MM.1S (cell line): ENCODE measurements at regions not wholly inside any gene's neighbourhood (a gene's known extent, or its start where the extent isn't known, plus 50 kb on each side); places are given as distances from the start of the nearest gene placed in this dataset.

Source experiments
- DNase-seq: peaks from one replicate; pipeline ENCODE4 v3.0.0-alpha.2; 2015
- H2AFZ ChIP-seq: fragments of 300-600 bp; sonication (generic); 2 replicates; pipeline ENCODE4 v1.6.0; 2016; ENCODE audit warnings: antibody characterized with exemption, low read length
- H3F3A ChIP-seq: fragments of 300-600 bp; sonication (generic); 2 replicates; pipeline ENCODE4 v1.6.1; 2016; ENCODE audit warnings: mild to moderate bottlenecking, antibody characterized with exemption, low read length, moderate library complexity, mixed read lengths; ENCODE audit not compliant: insufficient read depth
- H3K27ac ChIP-seq: fragments of 300-600 bp; sonication (generic); 2 replicates; pipeline ENCODE4 v1.5.1; 2016; ENCODE audit warnings: mild to moderate bottlenecking, low read length
- H3K27me3 ChIP-seq: fragments of 300-600 bp; sonication (generic); replicated peaks from 2 replicates; pipeline ENCODE4 v1.6.0; 2016; ENCODE audit warnings: low read length; ENCODE audit not compliant: insufficient read depth
- H3K36me3 ChIP-seq: fragments of 300-600 bp; sonication (generic); replicated peaks from 2 replicates; pipeline ENCODE4 v1.6.1; 2016; ENCODE audit warnings: mild to moderate bottlenecking, low read length, mixed read lengths; ENCODE audit not compliant: insufficient read depth
- H3K4me1 ChIP-seq: fragments of 300-600 bp; sonication (generic); 2 replicates; pipeline ENCODE4 v1.6.1; 2016; ENCODE audit warnings: low read length, mixed read lengths
- H3K4me2 ChIP-seq: fragments of 300-600 bp; sonication (generic); 2 replicates; pipeline ENCODE4 v1.6.0; 2016; ENCODE audit warnings: low read depth, low read length
- H3K4me3 ChIP-seq: fragments of 300-600 bp; sonication (generic); 2 replicates; pipeline ENCODE4 v1.5.1; 2016; ENCODE audit warnings: low read length, mixed read lengths
- H3K79me2 ChIP-seq: fragments of 300-600 bp; sonication (generic); 2 replicates; pipeline ENCODE4 v1.6.1; 2016; ENCODE audit warnings: mixed run types, low read length, mixed read lengths
- H3K9ac ChIP-seq: fragments of 300-600 bp; sonication (generic); 2 replicates; pipeline ENCODE4 v1.6.1; 2016; ENCODE audit warnings: low read length, mixed read lengths
- H3K9me2 ChIP-seq: fragments of 300-600 bp; sonication (generic); replicated peaks from 2 replicates; pipeline ENCODE4 v1.6.1; 2016; ENCODE audit warnings: mild to moderate bottlenecking, low read length, mixed read lengths; ENCODE audit not compliant: insufficient read depth
- H3K9me3 ChIP-seq: fragments of 300-600 bp; sonication (generic); replicated peaks from 2 replicates; pipeline ENCODE4 v1.6.1; 2016; ENCODE audit warnings: mild to moderate bottlenecking, low read length, mixed read lengths; ENCODE audit not compliant: insufficient read depth
- H4K20me1 ChIP-seq: fragments of 300-600 bp; sonication (generic); 2 replicates; pipeline ENCODE4 v1.6.1; 2016; ENCODE audit warnings: mild to moderate bottlenecking, low read length, moderate library complexity, mixed read lengths; ENCODE audit not compliant: insufficient read depth
- CTCF ChIP-seq: fragments of 300-600 bp; sonication (generic); IDR thresholded peaks from 2 replicates; pipeline ENCODE4 v1.5.1; 2016; ENCODE audit warnings: antibody characterized with exemption, low read length, mixed read lengths
- EZH2 ChIP-seq: fragments of 300-600 bp; sonication (generic); optimal IDR thresholded peaks from 2 replicates; pipeline ENCODE3; 2017; ENCODE audit warnings: low read depth, mild to moderate bottlenecking, antibody characterized with exemption, low read length, mixed read lengths
- EZH2phosphoT487 ChIP-seq: fragments of 300-600 bp; sonication (generic); IDR thresholded peaks from 2 replicates; pipeline ENCODE4 v1.6.1; 2018; ENCODE audit warnings: antibody characterized with exemption, low read length

- H3K4me1 ChIP-seq = peaks cover 7% of the 10 kb centered on the region; the same call in 1 of the 2 replicates
- no peaks in the 10 kb centered on the region for H3K79me2 ChIP-seq
- H3F3A ChIP-seq = no peaks in the 10 kb centered on the region
- H3K9ac ChIP-seq = no peak overlapping the region
- no peak overlapping the region for H3K27ac ChIP-seq
- H4K20me1 ChIP-seq = no peaks in the 10 kb centered on the region
- no peak overlapping the region for H3K4me3 ChIP-seq
- no peak overlapping the region for H2AFZ ChIP-seq
- no peaks in the 10 kb centered on the region for H3K9me2 ChIP-seq
- no peak for DNase-seq
- no peaks in the 10 kb centered on the region for H3K27me3 ChIP-seq
- no peak overlapping the region for H3K4me2 ChIP-seq
- no peak for TF ChIP-seq EZH2
- TF ChIP-seq CTCF = no peak
- no peak for TF ChIP-seq EZH2phosphoT487
- H3K9me3 ChIP-seq = no peaks in the 10 kb centered on the region
- H3K36me3 ChIP-seq = no peaks in the 10 kb centered on the region
These were observed 339.9 kb upstream of the NCKAP5 start for GRCh38 chr2:133908171-133908570.

- no peak for DNase-seq
- no peak overlapping the region for H3K4me3 ChIP-seq
- H3K9ac ChIP-seq = no peak overlapping the region
- H3K79me2 ChIP-seq = no peaks in the 10 kb centered on the region
- no peaks in the 10 kb centered on the region for H3F3A ChIP-seq
- H2AFZ ChIP-seq = no peak overlapping the region
- no peak overlapping the region for H3K27ac ChIP-seq
- no peaks in the 10 kb centered on the region for H3K27me3 ChIP-seq
- no peak overlapping the region for H3K4me2 ChIP-seq
- H3K9me3 ChIP-seq = no peaks in the 10 kb centered on the region
- no peaks in the 10 kb centered on the region for H3K36me3 ChIP-seq
- no peaks in the 10 kb centered on the region for H3K4me1 ChIP-seq
- H4K20me1 ChIP-seq = no peaks in the 10 kb centered on the region
- no peaks in the 10 kb centered on the region for H3K9me2 ChIP-seq
- TF ChIP-seq EZH2phosphoT487 = no peak
- no peak for TF ChIP-seq EZH2
These were observed 335.7 kb upstream of the MGAT5 start for GRCh38 chr2:133918141-133918540.

GRCh38 chr2:133919285-133919684 lies 334.6 kb upstream of the MGAT5 start:
- DNase-seq = no peak
- TF ChIP-seq EZH2 (no peak), CTCF (no peak), EZH2phosphoT487 (no peak)
- H3K36me3 ChIP-seq = no peaks in the 10 kb centered on the region
- H3K4me3 ChIP-seq = no peak overlapping the region
- no peaks in the 10 kb centered on the region for H3K4me1 ChIP-seq
- no peak overlapping the region for H3K4me2 ChIP-seq
- H4K20me1 ChIP-seq = no peaks in the 10 kb centered on the region
- no peaks in the 10 kb centered on the region for H3K9me3 ChIP-seq
- H2AFZ ChIP-seq = no peak overlapping the region
- H3K9me2 ChIP-seq = no peaks in the 10 kb centered on the region
- no peaks in the 10 kb centered on the region for H3F3A ChIP-seq
- H3K9ac ChIP-seq = no peak overlapping the region
- no peak overlapping the region for H3K27ac ChIP-seq
- no peaks in the 10 kb centered on the region for H3K79me2 ChIP-seq
- no peaks in the 10 kb centered on the region for H3K27me3 ChIP-seq

- Histone ChIP-seq H2AFZ (no peak overlapping the region), H3K27ac (no peak overlapping the region), H3K4me1 (no peaks in the 10 kb centered on the region), H3K9ac (no peak overlapping the region), H4K20me1 (no peaks in the 10 kb centered on the region), H3K79me2 (0 out of 2 replicates have a peak, but pooled peaks cover 6% of the 10 kb centered on the region), H3K9me2 (no peaks in the 10 kb centered on the region), H3F3A (no peaks in the 10 kb centered on the region), H3K36me3 (no peaks in the 10 kb centered on the region), H3K27me3 (no peaks in the 10 kb centered on the region), H3K9me3 (no peaks in the 10 kb centered on the region), H3K4me3 (no peak overlapping the region), H3K4me2 (no peak overlapping the region)
- DNase-seq = no peak
- TF ChIP-seq EZH2 (no peak), CTCF (no peak), EZH2phosphoT487 (no peak)
These were observed 326.0 kb upstream of the MGAT5 start for GRCh38 chr2:133927894-133928293.
